ENCODE measurements at regions not wholly inside any gene's neighbourhood (a gene's known extent, or its start where the extent isn't known, plus 50 kb on each side); places are given as distances from the start of the nearest gene placed in this dataset.

DNA sequence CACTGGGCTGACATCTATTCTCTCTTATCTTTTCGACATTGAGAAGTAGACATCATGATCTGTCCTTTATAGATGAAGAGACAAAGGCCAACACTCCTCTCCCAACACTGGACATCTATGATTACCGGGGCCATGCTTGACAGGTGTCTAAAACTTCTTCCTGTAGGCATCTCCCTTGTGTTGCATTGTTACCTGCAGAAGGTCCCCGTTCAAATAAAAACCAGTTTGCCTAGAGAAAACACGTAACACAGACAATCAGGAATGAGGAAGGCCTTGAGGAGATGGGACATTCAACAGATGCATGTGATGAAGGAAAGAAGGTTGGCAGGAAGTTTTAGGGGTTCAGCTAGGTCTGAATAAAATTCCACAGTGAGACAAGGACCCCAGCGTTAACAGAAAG lies 70.8 kb upstream of the ST8SIA3 start:
- dilution Hi-C loops (cut with HindIII; ENCODE audit: low sequenced_read_pairs, unreplicated experiment), result no loop called here
- TF ChIP-seq, protein P1, sequence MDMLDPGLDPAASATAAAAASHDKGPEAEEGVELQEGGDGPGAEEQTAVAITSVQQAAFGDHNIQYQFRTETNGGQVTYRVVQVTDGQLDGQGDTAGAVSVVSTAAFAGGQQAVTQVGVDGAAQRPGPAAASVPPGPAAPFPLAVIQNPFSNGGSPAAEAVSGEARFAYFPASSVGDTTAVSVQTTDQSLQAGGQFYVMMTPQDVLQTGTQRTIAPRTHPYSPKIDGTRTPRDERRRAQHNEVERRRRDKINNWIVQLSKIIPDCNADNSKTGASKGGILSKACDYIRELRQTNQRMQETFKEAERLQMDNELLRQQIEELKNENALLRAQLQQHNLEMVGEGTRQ (IDR thresholded peaks at IDR 0.05; ENCODE audit: low read depth, low read length), result no peak
- TF ChIP-seq FOS (IDR thresholded peaks at IDR 0.05; ENCODE audit: low read depth, low read length) (no peak), CHD1 (IDR thresholded peaks at IDR 0.05; ENCODE audit: low read depth, low read length) (no peak), NFE2L2 (IDR thresholded peaks at IDR 0.05; ENCODE audit: low read depth, low read length) (no peak), POLR2A (IDR thresholded peaks at IDR 0.05; ENCODE audit: low read depth, low read length) (no peak), MXI1 (IDR thresholded peaks at IDR 0.05; ENCODE audit: borderline replicate concordance, low read depth, low read length) (no peak), RCOR1 (IDR thresholded peaks at IDR 0.05; ENCODE audit: insufficient replicate concordance, low read length) (no peak), BHLHE40 (IDR thresholded peaks at IDR 0.05; ENCODE audit: low read depth, low read length) (no peak), MAZ (IDR thresholded peaks at IDR 0.05; ENCODE audit: borderline replicate concordance, low read depth, low read length) (no peak), RFX5 (IDR thresholded peaks at IDR 0.05; ENCODE audit: low read depth, low read length) (no peak), SMC3 (IDR thresholded peaks at IDR 0.05; ENCODE audit: low read depth, low read length) (no peak), MAFK (IDR thresholded peaks at IDR 0.05; ENCODE audit: low read depth, low read length) (no peak), CEBPB (IDR thresholded peaks at IDR 0.05; ENCODE audit: low read depth, low read length) (no peak), RAD21 (IDR thresholded peaks at IDR 0.05; ENCODE audit: low read length) (no peak)
- TF ChIP-seq, protein P2, sequence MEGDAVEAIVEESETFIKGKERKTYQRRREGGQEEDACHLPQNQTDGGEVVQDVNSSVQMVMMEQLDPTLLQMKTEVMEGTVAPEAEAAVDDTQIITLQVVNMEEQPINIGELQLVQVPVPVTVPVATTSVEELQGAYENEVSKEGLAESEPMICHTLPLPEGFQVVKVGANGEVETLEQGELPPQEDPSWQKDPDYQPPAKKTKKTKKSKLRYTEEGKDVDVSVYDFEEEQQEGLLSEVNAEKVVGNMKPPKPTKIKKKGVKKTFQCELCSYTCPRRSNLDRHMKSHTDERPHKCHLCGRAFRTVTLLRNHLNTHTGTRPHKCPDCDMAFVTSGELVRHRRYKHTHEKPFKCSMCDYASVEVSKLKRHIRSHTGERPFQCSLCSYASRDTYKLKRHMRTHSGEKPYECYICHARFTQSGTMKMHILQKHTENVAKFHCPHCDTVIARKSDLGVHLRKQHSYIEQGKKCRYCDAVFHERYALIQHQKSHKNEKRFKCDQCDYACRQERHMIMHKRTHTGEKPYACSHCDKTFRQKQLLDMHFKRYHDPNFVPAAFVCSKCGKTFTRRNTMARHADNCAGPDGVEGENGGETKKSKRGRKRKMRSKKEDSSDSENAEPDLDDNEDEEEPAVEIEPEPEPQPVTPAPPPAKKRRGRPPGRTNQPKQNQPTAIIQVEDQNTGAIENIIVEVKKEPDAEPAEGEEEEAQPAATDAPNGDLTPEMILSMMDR (conservative IDR thresholded peaks at IDR 0.05; ENCODE audit: low read depth, low read length), result no peak
- TF ChIP-seq, protein P3, sequence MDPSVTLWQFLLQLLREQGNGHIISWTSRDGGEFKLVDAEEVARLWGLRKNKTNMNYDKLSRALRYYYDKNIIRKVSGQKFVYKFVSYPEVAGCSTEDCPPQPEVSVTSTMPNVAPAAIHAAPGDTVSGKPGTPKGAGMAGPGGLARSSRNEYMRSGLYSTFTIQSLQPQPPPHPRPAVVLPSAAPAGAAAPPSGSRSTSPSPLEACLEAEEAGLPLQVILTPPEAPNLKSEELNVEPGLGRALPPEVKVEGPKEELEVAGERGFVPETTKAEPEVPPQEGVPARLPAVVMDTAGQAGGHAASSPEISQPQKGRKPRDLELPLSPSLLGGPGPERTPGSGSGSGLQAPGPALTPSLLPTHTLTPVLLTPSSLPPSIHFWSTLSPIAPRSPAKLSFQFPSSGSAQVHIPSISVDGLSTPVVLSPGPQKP (IDR thresholded peaks at IDR 0.05; ENCODE audit: borderline replicate concordance, low read depth, low read length), result no peak
- Histone ChIP-seq H3K36me3 (ENCODE audit: control insufficient read depth, insufficient read depth, low read length) (no peaks in the 10 kb centered on the region), H3K56ac (ENCODE audit: extremely low read depth, insufficient read depth, low read length) (no peak overlapping the region), H3K27me3 (ENCODE audit: control insufficient read depth, insufficient read depth, low read length) (no peaks in the 10 kb centered on the region), H2AFZ (replicated peaks; ENCODE audit: low read length, poor library complexity) (no peak overlapping the region), H2BK5ac (ENCODE audit: low read depth, low read length, poor library complexity, severe bottlenecking) (no peak overlapping the region), H2AK5ac (ENCODE audit: low read depth, low read length) (no peak overlapping the region), H3K27ac (ENCODE audit: insufficient read depth, low read length) (no peak overlapping the region), H3K4me3 (ENCODE audit: insufficient read depth, low read depth, low read length) (no peak overlapping the region), H3K79me1 (ENCODE audit: low read depth in 1 of 2, low read length in 2 of 2) (no peaks in the 10 kb centered on the region), H4K20me1 (ENCODE audit: insufficient read depth, low read length) (no peaks in the 10 kb centered on the region), H3K9me3 (ENCODE audit: control insufficient read depth, insufficient read depth, low read length) (no peaks in the 10 kb centered on the region), H2AK9ac (replicated peaks; ENCODE audit: low read depth, low read length, poor library complexity) (no peak overlapping the region), H3K4ac (ENCODE audit: low read depth, low read length) (no peak overlapping the region), H2BK120ac (ENCODE audit: low read depth, low read length) (no peak overlapping the region), H4K8ac (ENCODE audit: low read depth in 2 of 2, low read length in 2 of 2) (no peak overlapping the region), H3K4me2 (ENCODE audit: low read depth, low read length) (no peak overlapping the region), H3K23ac (ENCODE audit: low read depth, low read length) (no peak overlapping the region), H3K18ac (ENCODE audit: low read depth, low read length) (no peak overlapping the region), H3K14ac (replicated peaks; ENCODE audit: low read depth, low read length) (no peak overlapping the region), H2BK15ac (ENCODE audit: low read depth, low read length) (no peak overlapping the region), H3K9me1 (ENCODE audit: insufficient read depth, low read length) (no peaks in the 10 kb centered on the region), H2BK20ac (ENCODE audit: low read depth, low read length) (no peak overlapping the region), H3K4me1 (ENCODE audit: control insufficient read depth, insufficient read depth, low read length) (no peaks in the 10 kb centered on the region), H3K9ac (ENCODE audit: low read depth, low read length) (no peak overlapping the region), H4K91ac (ENCODE audit: insufficient read depth, low read depth, low read length) (no peak overlapping the region), H4K5ac (ENCODE audit: low read depth, low read length) (no peak overlapping the region)
- DNase-seq (no peak), ATAC-seq (ENCODE audit: low read depth) (no peak)
- no TSS peak for BruUV-seq (replicated peaks)
- CTCF ChIA-PET, result no interaction called here
- intact Hi-C loops (cut with micrococcal nuclease), result no loop called here
- 83% methylated on average over 2 of the region's 5 CpGs; no CpG with 5 or more reads in 1 of the 2 experiments for WGBS, 2 experiments (ENCODE audit: extremely low coverage in 2 of 2, insufficient read length in 1 of 2)
- in situ Hi-C loops (cut with MboI; ENCODE audit: low sequenced_read_pairs), result no loop called here
- POLR2A ChIA-PET (ENCODE audit: unreplicated experiment), result no interaction called here

All from IMR-90 (cell line).